ENCODE measurements at regions not wholly inside any gene's neighbourhood (a gene's known extent, or its start where the extent isn't known, plus 50 kb on each side); places are given as distances from the start of the nearest gene placed in this dataset.

GRCh38 chr12:126706300-126706699 is 1560.7 kb upstream of the TMEM132C start:
- no peak for TF ChIP-seq CTCF (IDR thresholded peaks at IDR 0.05; ENCODE audit: low read length)
- no peak for TF ChIP-seq EZH2 (IDR thresholded peaks at IDR 0.05; ENCODE audit: borderline replicate concordance, low read length)
